OCI-LY3 (cell line): ENCODE measurements at regions not wholly inside any gene's neighbourhood (a gene's known extent, or its start where the extent isn't known, plus 50 kb on each side); places are given as distances from the start of the nearest gene placed in this dataset.

Experiments
- H2AFZ ChIP-seq: fragments of 200-600, 300-600 bp; shearing (Covaris generic); 2 replicates; pipeline ENCODE4 v1.6.0; 2014; ENCODE audit warnings: antibody characterized with exemption, low read depth, low read length
- H3K27ac ChIP-seq: fragments of 200-600, 300-600 bp; sonication (generic); 2 replicates; pipeline ENCODE4 v1.5.1; 2014; ENCODE audit warnings: mild to moderate bottlenecking, low read length, moderate library complexity, mixed read lengths
- H3K27me3 ChIP-seq: fragments of 200-600, 300-600 bp; sonication (generic); 2 replicates; pipeline ENCODE4 v1.6.1; 2014; ENCODE audit warnings: low read depth, low read length, mixed read lengths
- H3K36me3 ChIP-seq: fragments of 200-600, 300-600 bp; sonication (generic); replicated peaks from 2 replicates; pipeline ENCODE3; 2014; ENCODE audit warnings: low read depth, low read length, mixed read lengths
- H3K4me1 ChIP-seq: fragments of 300-600, 200-600 bp; sonication (generic); 2 replicates; pipeline ENCODE4 v1.6.1; 2014; ENCODE audit warnings: low read length, mixed read lengths
- H3K4me2 ChIP-seq: fragments of 200-600, 300-600 bp; sonication (generic); 2 replicates; pipeline ENCODE4 v1.6.1; 2014; ENCODE audit warnings: low read length, mixed read lengths
- H3K4me3 ChIP-seq: fragments of 300-600, 200-600 bp; sonication (generic); 2 replicates; pipeline ENCODE4 v1.5.1; 2014; ENCODE audit warnings: antibody characterized with exemption, mild to moderate bottlenecking, low read length, moderate library complexity
- H3K79me2 ChIP-seq: fragments of 300-600, 200-600 bp; shearing (Covaris generic); 2 replicates; pipeline ENCODE4 v1.6.1; 2014; ENCODE audit warnings: mild to moderate bottlenecking, low read length, mixed read lengths
- H3K9ac ChIP-seq: fragments of 300-600, 200-600 bp; shearing (Covaris generic); 2 replicates; pipeline ENCODE4 v1.6.0; 2014; ENCODE audit warnings: mild to moderate bottlenecking, low read length, moderate library complexity
- H3K9me3 ChIP-seq: fragments of 200-600, 300-600 bp; shearing (Covaris generic); 2 replicates; pipeline ENCODE4 v1.6.1; 2014; ENCODE audit warnings: low read length, mixed read lengths; ENCODE audit not compliant: insufficient read depth
- H4K20me1 ChIP-seq: fragments of 200-600, 300-600 bp; sonication (generic); 2 replicates; pipeline ENCODE4 v1.6.1; 2016; ENCODE audit warnings: low read length, mixed read lengths; ENCODE audit not compliant: insufficient read depth
- CTCF ChIP-seq: fragments of 200-600, 300-600 bp; sonication (generic); IDR thresholded peaks from 2 replicates; pipeline ENCODE4 v1.5.1; 2014; ENCODE audit warnings: antibody characterized with exemption, low read length, low read depth
- EZH2phosphoT487 ChIP-seq: fragments of 200-600 bp; shearing (Covaris generic); IDR thresholded peaks from 2 replicates; pipeline ENCODE4 v1.6.1; 2018; ENCODE audit warnings: antibody characterized with exemption, mixed run types, low read depth

DNA sequence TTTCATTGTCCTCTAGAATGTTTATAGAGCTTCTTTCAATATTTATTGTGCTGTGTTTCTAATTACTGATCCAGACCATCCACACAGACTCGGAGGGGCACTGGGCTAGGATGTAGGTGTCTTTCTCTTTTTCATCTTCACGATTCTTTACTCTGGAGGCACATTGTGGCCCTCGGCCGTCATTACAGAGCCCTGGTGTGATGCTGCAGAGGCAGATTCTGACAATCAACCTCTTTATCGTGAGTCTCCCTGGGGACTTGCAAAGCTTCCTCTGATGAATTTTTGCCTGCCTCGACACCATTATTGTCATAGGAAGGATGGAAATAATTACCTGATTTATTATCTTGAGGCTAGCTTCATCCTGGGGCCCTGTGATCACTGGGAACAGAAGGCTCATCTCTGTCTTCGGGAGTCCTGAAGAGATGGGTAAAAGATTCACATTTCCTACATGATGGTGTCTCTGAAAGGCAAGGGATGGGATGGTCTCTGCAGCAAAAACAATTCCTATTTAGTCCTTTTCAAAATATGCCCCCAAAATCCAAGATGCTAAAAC lies 89.4 kb downstream of the SEC16B start:
- no peaks in the 10 kb centered on the region for H3K4me1 ChIP-seq
- no peak overlapping the region for H3K4me2 ChIP-seq
- no peak overlapping the region for H3K9ac ChIP-seq
- TF ChIP-seq CTCF (no peak), EZH2phosphoT487 (no peak)
- no peaks in the 10 kb centered on the region for H3K9me3 ChIP-seq
- H3K4me3 ChIP-seq, result no peak overlapping the region
- no peaks in the 10 kb centered on the region for H4K20me1 ChIP-seq
- no peak overlapping the region for H2AFZ ChIP-seq
- peaks cover 59% of the 10 kb centered on the region for H3K27me3 ChIP-seq
- no peak overlapping the region for H3K27ac ChIP-seq
- no peaks in the 10 kb centered on the region for H3K79me2 ChIP-seq
- no peaks in the 10 kb centered on the region for H3K36me3 ChIP-seq

DNA sequence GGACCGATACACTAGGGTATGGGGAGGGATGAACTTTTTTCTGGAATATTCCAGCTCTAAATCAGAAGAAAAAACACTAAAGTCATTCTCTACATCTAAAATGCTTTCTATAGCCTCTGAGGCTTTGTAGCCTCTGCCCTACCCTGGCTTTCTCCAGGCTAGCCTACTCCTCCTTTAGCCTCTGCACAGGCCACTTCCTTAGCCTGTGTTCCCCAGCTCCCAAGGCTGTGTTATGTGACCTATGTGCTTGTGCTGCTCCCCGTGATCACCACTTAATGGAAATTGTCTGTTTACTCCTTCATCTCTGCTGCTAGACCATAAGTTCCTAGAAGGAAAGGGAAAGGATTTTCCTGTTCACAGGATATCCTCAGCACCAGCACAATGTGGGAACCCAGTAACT lies 92.8 kb downstream of the SEC16B start:
- H2AFZ ChIP-seq, result no peak overlapping the region

GRCh38 chr1:177873238-177873637 lies 96.6 kb downstream of the SEC16B start:
- Histone ChIP-seq H3K9me3 (no peaks in the 10 kb centered on the region), H3K4me1 (no peaks in the 10 kb centered on the region), H3K4me2 (no peak overlapping the region), H2AFZ (no peak overlapping the region), H3K79me2 (no peaks in the 10 kb centered on the region), H3K27ac (no peak overlapping the region), H3K9ac (no peak overlapping the region), H3K27me3 (peaks cover 14% of the 10 kb centered on the region), H4K20me1 (no peaks in the 10 kb centered on the region), H3K4me3 (no peak overlapping the region), H3K36me3 (no peaks in the 10 kb centered on the region)
- TF ChIP-seq EZH2phosphoT487 (no peak), CTCF (no peak)

More for the DNA sequence above, 92.8 kb downstream of the SEC16B start:
- Histone ChIP-seq H3K4me1 (no peaks in the 10 kb centered on the region), H3K27ac (no peak overlapping the region), H3K79me2 (no peaks in the 10 kb centered on the region), H3K4me3 (no peak overlapping the region), H3K36me3 (no peaks in the 10 kb centered on the region), H3K27me3 (peaks cover 42% of the 10 kb centered on the region), H3K9me3 (no peaks in the 10 kb centered on the region), H3K9ac (no peak overlapping the region), H4K20me1 (no peaks in the 10 kb centered on the region), H3K4me2 (no peak overlapping the region)
- TF ChIP-seq CTCF, result no peak
- TF ChIP-seq EZH2phosphoT487, result no peak

DNA sequence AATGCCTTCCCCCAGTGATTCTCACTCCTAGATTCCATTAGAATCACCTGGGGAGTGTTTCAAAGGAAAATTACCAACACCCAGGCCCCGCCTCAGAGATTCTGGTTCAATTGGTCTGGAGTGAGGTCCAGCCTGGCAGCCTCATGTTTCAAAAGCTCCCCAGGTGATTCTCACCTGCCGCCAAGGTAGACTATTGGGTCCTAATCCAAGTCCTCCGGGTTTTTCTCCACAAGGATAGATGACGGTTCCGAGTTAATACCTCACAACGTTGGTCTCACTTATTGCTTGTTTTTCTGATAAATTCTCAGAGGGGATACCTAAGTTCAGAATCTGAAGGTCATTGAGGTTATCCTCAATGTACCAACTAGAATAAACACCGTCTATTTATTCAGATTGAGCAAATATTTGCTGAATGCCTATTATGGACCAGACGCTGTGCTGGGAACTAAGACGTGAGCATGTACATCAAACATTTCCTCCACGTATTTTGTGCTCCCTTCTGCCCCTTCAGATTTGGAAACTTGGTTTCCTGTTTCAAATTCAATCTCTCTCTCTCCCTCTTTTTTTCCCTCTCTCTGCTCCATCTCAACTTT lies 97.5 kb downstream of the SEC16B start:
- Histone ChIP-seq H3K9ac (no peak overlapping the region), H3K79me2 (no peaks in the 10 kb centered on the region), H3K4me2 (no peak overlapping the region), H2AFZ (no peak overlapping the region), H3K9me3 (no peaks in the 10 kb centered on the region), H3K27ac (no peak overlapping the region), H4K20me1 (no peaks in the 10 kb centered on the region), H3K27me3 (peaks cover 14% of the 10 kb centered on the region), H3K4me3 (no peak overlapping the region), H3K4me1 (no peaks in the 10 kb centered on the region), H3K36me3 (no peaks in the 10 kb centered on the region)
- TF ChIP-seq CTCF, result no peak
- TF ChIP-seq EZH2phosphoT487, result no peak
